GM23338 (cell line): ENCODE measurements at regions not wholly inside any gene's neighbourhood (a gene's known extent, or its start where the extent isn't known, plus 50 kb on each side); places are given as distances from the start of the nearest gene placed in this dataset.
"Not testable (repeated sequence)": the region's sequence is repeated elsewhere in the genome, so short reads cannot be mapped to it uniquely, and the experiment has no call there.

Experiments used
- CTCF ChIP-seq, 2 experiments: fragments of 200-600 bp in 1 of 2; sonication (generic) in 1 of 2; conservative IDR thresholded peaks; 2 replicates each; pipeline versions ENCODE4 v1.5.1 to v1.6.1; 2016 to 2017; ENCODE audit warnings: antibody characterized with exemption in 2 of 2, low read depth in 2 of 2, mild to moderate bottlenecking in 2 of 2, moderate library complexity in 1 of 2
- EZH2 ChIP-seq: fragments of 200-600 bp; sonication (generic); IDR thresholded peaks from one replicate; pipeline ENCODE4 v1.8.0; 2017; ENCODE audit warnings: antibody characterized with exemption, mild to moderate bottlenecking, low read depth; ENCODE audit not compliant: unreplicated experiment

GRCh38 chr1:30549872-30550271, 173.5 kb downstream of the MATN1 start:
- not testable (repeated sequence) for TF ChIP-seq EZH2; CTCF (conservative IDR thresholded peaks at IDR 0.05; ENCODE audit: low read depth in 2 of 2)
